HEK293 (cell line): ENCODE measurements at regions not wholly inside any gene's neighbourhood (a gene's known extent, or its start where the extent isn't known, plus 50 kb on each side); places are given as distances from the start of the nearest gene placed in this dataset.

Experiments used
- ZNF239 ChIP-seq: fragments of 450-650 bp; formaldehyde crosslinking; IDR thresholded peaks from 2 replicates; pipeline ENCODE4 v1.5.1; 2016; ENCODE audit warnings: missing biosample characterization, missing genetic modification characterization
- ZSCAN30 ChIP-seq: fragments of 450-650 bp; IDR thresholded peaks from 2 replicates; pipeline ENCODE4 v1.5.1; 2018; ENCODE audit warnings: missing biosample characterization, mild to moderate bottlenecking, missing genetic modification characterization, moderate library complexity
- TF ChIP-seq, protein P1 (sequence below): fragments of 450-650 bp; formaldehyde crosslinking; IDR thresholded peaks from 2 replicates; pipeline ENCODE4 v1.5.1; 2016; ENCODE audit warnings: missing biosample characterization, missing genetic modification characterization
- TF ChIP-seq, protein P2 (sequence below): fragments of 450-650 bp; formaldehyde crosslinking; IDR thresholded peaks from 2 replicates; pipeline ENCODE4 v1.5.1; 2016; ENCODE audit warnings: missing biosample characterization, missing genetic modification characterization
- TF ChIP-seq, protein P3 (sequence below): fragments of 450-650 bp; formaldehyde crosslinking; IDR thresholded peaks from 2 replicates; pipeline ENCODE4 v1.5.1; 2016; ENCODE audit warnings: missing biosample characterization, missing genetic modification characterization, low read depth

DNA sequence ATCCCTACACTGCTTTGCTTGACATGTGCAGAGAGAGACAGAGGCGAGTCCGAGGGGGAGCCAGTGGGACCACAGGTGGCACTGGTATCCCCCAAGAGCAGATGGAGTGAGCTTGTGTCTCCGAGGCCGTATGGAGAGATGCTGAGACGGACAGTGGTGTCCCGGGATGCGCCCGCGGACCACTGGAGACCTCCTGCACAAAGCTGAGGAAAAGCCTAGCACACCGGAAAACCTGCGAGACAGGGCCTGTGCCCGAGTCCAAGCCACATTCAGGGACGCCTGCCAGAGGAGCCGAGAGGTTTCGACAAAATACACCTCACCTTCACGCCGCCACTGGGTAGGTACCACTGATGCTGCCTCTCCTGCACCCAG, 66.0 kb upstream of the ZNF527 start:
- TF ChIP-seq, protein P1, sequence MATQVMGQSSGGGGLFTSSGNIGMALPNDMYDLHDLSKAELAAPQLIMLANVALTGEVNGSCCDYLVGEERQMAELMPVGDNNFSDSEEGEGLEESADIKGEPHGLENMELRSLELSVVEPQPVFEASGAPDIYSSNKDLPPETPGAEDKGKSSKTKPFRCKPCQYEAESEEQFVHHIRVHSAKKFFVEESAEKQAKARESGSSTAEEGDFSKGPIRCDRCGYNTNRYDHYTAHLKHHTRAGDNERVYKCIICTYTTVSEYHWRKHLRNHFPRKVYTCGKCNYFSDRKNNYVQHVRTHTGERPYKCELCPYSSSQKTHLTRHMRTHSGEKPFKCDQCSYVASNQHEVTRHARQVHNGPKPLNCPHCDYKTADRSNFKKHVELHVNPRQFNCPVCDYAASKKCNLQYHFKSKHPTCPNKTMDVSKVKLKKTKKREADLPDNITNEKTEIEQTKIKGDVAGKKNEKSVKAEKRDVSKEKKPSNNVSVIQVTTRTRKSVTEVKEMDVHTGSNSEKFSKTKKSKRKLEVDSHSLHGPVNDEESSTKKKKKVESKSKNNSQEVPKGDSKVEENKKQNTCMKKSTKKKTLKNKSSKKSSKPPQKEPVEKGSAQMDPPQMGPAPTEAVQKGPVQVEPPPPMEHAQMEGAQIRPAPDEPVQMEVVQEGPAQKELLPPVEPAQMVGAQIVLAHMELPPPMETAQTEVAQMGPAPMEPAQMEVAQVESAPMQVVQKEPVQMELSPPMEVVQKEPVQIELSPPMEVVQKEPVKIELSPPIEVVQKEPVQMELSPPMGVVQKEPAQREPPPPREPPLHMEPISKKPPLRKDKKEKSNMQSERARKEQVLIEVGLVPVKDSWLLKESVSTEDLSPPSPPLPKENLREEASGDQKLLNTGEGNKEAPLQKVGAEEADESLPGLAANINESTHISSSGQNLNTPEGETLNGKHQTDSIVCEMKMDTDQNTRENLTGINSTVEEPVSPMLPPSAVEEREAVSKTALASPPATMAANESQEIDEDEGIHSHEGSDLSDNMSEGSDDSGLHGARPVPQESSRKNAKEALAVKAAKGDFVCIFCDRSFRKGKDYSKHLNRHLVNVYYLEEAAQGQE, result no peak
- TF ChIP-seq, protein P2, sequence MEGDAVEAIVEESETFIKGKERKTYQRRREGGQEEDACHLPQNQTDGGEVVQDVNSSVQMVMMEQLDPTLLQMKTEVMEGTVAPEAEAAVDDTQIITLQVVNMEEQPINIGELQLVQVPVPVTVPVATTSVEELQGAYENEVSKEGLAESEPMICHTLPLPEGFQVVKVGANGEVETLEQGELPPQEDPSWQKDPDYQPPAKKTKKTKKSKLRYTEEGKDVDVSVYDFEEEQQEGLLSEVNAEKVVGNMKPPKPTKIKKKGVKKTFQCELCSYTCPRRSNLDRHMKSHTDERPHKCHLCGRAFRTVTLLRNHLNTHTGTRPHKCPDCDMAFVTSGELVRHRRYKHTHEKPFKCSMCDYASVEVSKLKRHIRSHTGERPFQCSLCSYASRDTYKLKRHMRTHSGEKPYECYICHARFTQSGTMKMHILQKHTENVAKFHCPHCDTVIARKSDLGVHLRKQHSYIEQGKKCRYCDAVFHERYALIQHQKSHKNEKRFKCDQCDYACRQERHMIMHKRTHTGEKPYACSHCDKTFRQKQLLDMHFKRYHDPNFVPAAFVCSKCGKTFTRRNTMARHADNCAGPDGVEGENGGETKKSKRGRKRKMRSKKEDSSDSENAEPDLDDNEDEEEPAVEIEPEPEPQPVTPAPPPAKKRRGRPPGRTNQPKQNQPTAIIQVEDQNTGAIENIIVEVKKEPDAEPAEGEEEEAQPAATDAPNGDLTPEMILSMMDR (tag by site-specific recombination), result no peak
- TF ChIP-seq ZNF239 (no peak), ZSCAN30 (no peak)
- TF ChIP-seq, protein P3, sequence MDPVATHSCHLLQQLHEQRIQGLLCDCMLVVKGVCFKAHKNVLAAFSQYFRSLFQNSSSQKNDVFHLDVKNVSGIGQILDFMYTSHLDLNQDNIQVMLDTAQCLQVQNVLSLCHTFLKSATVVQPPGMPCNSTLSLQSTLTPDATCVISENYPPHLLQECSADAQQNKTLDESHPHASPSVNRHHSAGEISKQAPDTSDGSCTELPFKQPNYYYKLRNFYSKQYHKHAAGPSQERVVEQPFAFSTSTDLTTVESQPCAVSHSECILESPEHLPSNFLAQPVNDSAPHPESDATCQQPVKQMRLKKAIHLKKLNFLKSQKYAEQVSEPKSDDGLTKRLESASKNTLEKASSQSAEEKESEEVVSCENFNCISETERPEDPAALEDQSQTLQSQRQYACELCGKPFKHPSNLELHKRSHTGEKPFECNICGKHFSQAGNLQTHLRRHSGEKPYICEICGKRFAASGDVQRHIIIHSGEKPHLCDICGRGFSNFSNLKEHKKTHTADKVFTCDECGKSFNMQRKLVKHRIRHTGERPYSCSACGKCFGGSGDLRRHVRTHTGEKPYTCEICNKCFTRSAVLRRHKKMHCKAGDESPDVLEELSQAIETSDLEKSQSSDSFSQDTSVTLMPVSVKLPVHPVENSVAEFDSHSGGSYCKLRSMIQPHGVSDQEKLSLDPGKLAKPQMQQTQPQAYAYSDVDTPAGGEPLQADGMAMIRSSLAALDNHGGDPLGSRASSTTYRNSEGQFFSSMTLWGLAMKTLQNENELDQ (tag by site-specific recombination), result no peak
